ENCODE measurements at regions not wholly inside any gene's neighbourhood (a gene's known extent, or its start where the extent isn't known, plus 50 kb on each side); places are given as distances from the start of the nearest gene placed in this dataset.

DNA sequence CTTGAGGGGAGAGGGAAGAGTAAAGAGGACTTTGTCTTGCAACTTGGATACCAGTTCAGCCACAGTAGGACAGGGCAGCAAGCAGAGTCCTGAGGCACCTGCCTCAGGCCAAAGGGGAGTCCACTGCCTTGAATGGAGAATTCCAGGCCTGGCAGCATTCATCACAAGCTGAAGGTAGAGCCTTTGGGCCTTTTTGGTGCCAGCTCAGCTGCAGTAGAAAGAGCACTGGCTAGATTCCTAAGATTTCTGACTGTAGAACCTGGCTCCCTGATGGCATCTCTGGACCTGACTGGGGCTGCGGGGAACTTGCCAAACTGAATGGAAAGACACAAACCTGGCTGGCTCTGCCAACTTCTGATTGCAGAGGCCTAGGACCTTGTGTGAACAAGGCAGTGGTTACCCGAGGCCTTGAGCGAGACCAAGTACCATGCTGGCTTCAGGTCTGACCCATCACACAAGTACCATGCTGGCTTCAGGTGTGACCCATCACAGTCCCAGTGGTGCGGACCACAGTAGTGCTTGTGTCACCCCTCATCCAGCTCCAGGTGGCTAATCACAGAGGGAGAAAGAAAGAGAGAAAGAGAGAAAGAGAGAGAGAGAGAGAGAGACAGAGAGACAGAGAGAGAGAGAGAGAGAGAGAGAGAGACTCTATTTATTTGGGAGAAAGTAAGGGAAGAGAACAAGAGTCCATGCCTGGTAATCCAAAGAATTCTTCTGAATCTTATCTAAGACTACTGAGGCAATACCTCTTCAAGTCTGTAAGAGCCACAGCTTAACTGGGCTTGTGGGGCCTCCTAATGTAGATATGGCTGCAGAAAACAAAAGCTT, 137.6 kb upstream of the SPIN4 start:
- Histone ChIP-seq H3K27ac (ENCODE audit: insufficient read depth, low read depth, low read length) (no peak overlapping the region), H3K27me3 (ENCODE audit: control insufficient read depth in 2 of 2, insufficient read depth in 2 of 2, low read length in 2 of 2) (no peaks in the 10 kb centered on the region), H3K36me3 (ENCODE audit: control insufficient read depth in 2 of 2, extremely low read depth in 1 of 2, insufficient read depth in 2 of 2, low read length in 2 of 2) (no peaks in the 10 kb centered on the region), H3K9me1 (replicated peaks; ENCODE audit: control insufficient read depth, extremely low read depth, insufficient read depth, low read length) (no peaks in the 10 kb centered on the region), H3K4me2 (ENCODE audit: insufficient read depth, low read length) (no peak overlapping the region), H3K4me1 (ENCODE audit: control insufficient read depth, extremely low read depth, insufficient read depth, low read length) (no peaks in the 10 kb centered on the region), H3K4me3 (replicated peaks in 1 of 3; ENCODE audit: insufficient read depth in 1 of 3, low read depth in 1 of 3, low read length in 3 of 3) (no peak overlapping the region), H3K9me3 (replicated peaks; ENCODE audit: control insufficient read depth, insufficient read depth, low read length) (no peaks in the 10 kb centered on the region), H3K79me2 (ENCODE audit: control insufficient read depth, insufficient read depth, low read length) (no peaks in the 10 kb centered on the region), H2AFZ (ENCODE audit: low read depth, low read length) (no peak overlapping the region), H4K20me1 (replicated peaks; ENCODE audit: control insufficient read depth, extremely low read depth, insufficient read depth, low read length) (no peaks in the 10 kb centered on the region), H3K9ac (replicated peaks; ENCODE audit: extremely low read depth, insufficient read depth, low read length) (no peak overlapping the region)
- BruUV-seq (replicated peaks) = no TSS peak
- ChIA-PET POLR2A (no interaction called here), CTCF (no interaction called here)
- DNase-seq (ENCODE audit: low read depth, low spot score) (no peak), FAIRE-seq (no peak)
- TF ChIP-seq GATA2 (IDR thresholded peaks at IDR 0.05; ENCODE audit: insufficient read depth, insufficient read length, low read depth, low read length) = no peak
- TF ChIP-seq EZH2 (IDR thresholded peaks at IDR 0.05; ENCODE audit: borderline replicate concordance, low read depth, low read length, severe bottlenecking) = no peak
- no peak for TF ChIP-seq FOS (IDR thresholded peaks at IDR 0.05; ENCODE audit: borderline replicate concordance, insufficient read depth, low read length)
- TF ChIP-seq JUN (IDR thresholded peaks at IDR 0.05; ENCODE audit: borderline replicate concordance, insufficient read depth, insufficient read length, low read depth) = no peak
- TF ChIP-seq POLR2A (IDR thresholded peaks at IDR 0.05; ENCODE audit: low read depth, low read length) = no peak
- TF ChIP-seq POLR2AphosphoS5 (IDR thresholded peaks at IDR 0.05; ENCODE audit: insufficient read depth, low read depth, low read length) = no peak
- TF ChIP-seq, protein P1, sequence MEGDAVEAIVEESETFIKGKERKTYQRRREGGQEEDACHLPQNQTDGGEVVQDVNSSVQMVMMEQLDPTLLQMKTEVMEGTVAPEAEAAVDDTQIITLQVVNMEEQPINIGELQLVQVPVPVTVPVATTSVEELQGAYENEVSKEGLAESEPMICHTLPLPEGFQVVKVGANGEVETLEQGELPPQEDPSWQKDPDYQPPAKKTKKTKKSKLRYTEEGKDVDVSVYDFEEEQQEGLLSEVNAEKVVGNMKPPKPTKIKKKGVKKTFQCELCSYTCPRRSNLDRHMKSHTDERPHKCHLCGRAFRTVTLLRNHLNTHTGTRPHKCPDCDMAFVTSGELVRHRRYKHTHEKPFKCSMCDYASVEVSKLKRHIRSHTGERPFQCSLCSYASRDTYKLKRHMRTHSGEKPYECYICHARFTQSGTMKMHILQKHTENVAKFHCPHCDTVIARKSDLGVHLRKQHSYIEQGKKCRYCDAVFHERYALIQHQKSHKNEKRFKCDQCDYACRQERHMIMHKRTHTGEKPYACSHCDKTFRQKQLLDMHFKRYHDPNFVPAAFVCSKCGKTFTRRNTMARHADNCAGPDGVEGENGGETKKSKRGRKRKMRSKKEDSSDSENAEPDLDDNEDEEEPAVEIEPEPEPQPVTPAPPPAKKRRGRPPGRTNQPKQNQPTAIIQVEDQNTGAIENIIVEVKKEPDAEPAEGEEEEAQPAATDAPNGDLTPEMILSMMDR (IDR thresholded peaks at IDR 0.05; ENCODE audit: extremely low read depth in 1 of 2, insufficient read depth in 1 of 2, low read depth in 1 of 2, low read length in 2 of 2) = no peak
- TF ChIP-seq MAX (IDR thresholded peaks at IDR 0.05; ENCODE audit: insufficient read depth, insufficient read length) = no peak
- TF ChIP-seq MYC (IDR thresholded peaks at IDR 0.05; ENCODE audit: low read depth, low read length) = no peak
- dilution Hi-C loops (cut with MboI; ENCODE audit: extremely low pct_ligation_motif_present, low sequenced_read_pairs) (no loop called here), intact Hi-C loops (cut with micrococcal nuclease) (no loop called here)

Measured in endothelial cell of umbilical vein (primary cell).